GM12878 (cell line): ENCODE measurements at regions not wholly inside any gene's neighbourhood (a gene's known extent, or its start where the extent isn't known, plus 50 kb on each side); places are given as distances from the start of the nearest gene placed in this dataset.

Source experiments
- ATAC-seq: fragments of 200-7000 bp; cut with Tn5 transposase; 3 replicates; pipeline ENCODE4 v1.9.1; 2020; ENCODE audit warnings: mild to moderate bottlenecking, moderate library complexity
- BruUV-seq: library from RNA; stranded (reverse); fragments of 400-500 nt; replicated peaks from 2 replicates; lab custom pipeline; 2021; lab: Mats Ljungman, UMichigan
- CTCF ChIA-PET: fragments of 300-600 bp; sonication (Branson Sonifier 250); formaldehyde crosslinking; extraction: SDS; loops from one replicate; lab custom pipeline; 2021; ENCODE audit warnings: inconsistent platforms; lab: Yijun Ruan, JAX
- POLR2A ChIA-PET: fragments of 350-600 bp; formaldehyde crosslinking; extraction: SDS; loops from one replicate; lab custom pipeline; 2021; ENCODE audit warnings: inconsistent platforms; lab: Charles Lee
- RAD21 ChIA-PET: fragments of 300-600 bp; sonication (Branson Sonifier 250); formaldehyde crosslinking; loops from one replicate; lab custom pipeline; 2023; ENCODE audit warnings: antibody characterized with exemption; ENCODE audit not compliant: unreplicated experiment; lab: Charles Lee
- SMC1A ChIA-PET: fragments of 300-600 bp; sonication (Branson Sonifier 250); formaldehyde crosslinking; loops from one replicate; lab custom pipeline; 2023; ENCODE audit not compliant: unreplicated experiment, uncharacterized antibody; lab: Charles Lee
- DNase-seq: peaks from one replicate; pipeline ENCODE4 v3.0.0-alpha.2; 2011; ENCODE audit warnings: low read depth, low spot score
- FAIRE-seq: peaks from 3 replicates; lab custom pipeline; 2011; peaks lifted over from hg19 to GRCh38; lab: Jason Lieb, UNC
- H2AFZ ChIP-seq: 2 replicates; pipeline ENCODE4 v1.6.0; 2011; ENCODE audit warnings: low read depth, low read length, control low read depth; ENCODE audit not compliant: control insufficient read depth
- H3K27ac ChIP-seq: 2 replicates; pipeline ENCODE4 v1.5.1; 2011; ENCODE audit warnings: control low read depth; ENCODE audit not compliant: control insufficient read depth, insufficient read depth
- H3K27me3 ChIP-seq, 2 experiments: replicated peaks in 1 of 2; 2 replicates each; pipeline versions ENCODE4 v1.6.0 to v1.6.1; 2011; ENCODE audit warnings: low read length in 1 of 2; ENCODE audit not compliant: control insufficient read depth in 2 of 2, insufficient read depth in 2 of 2
- H3K36me3 ChIP-seq, 2 experiments: 2 replicates each; pipeline ENCODE4 v1.5.1; 2011; ENCODE audit warnings: low read length in 1 of 2; ENCODE audit not compliant: control insufficient read depth in 2 of 2, insufficient read depth in 2 of 2
- H3K4me1 ChIP-seq: 2 replicates; pipeline ENCODE4 v1.6.1; 2011; ENCODE audit warnings: mild to moderate bottlenecking, low read length, moderate library complexity, mixed read lengths; ENCODE audit not compliant: control insufficient read depth, insufficient read depth
- H3K4me2 ChIP-seq: 2 replicates; pipeline ENCODE4 v1.6.0; 2011; ENCODE audit warnings: control low read depth; ENCODE audit not compliant: control insufficient read depth, insufficient read depth
- H3K4me3 ChIP-seq: fragments of 200-600 bp; sonication (generic); 2 replicates; pipeline ENCODE4 v1.5.1; 2016
- H3K79me2 ChIP-seq: 2 replicates; pipeline ENCODE4 v1.6.0; 2011; ENCODE audit warnings: low read length; ENCODE audit not compliant: control insufficient read depth, insufficient read depth
- H3K9ac ChIP-seq: 2 replicates; pipeline ENCODE4 v1.8.0; 2011; ENCODE audit warnings: low read length, control low read depth, mixed read lengths; ENCODE audit not compliant: control insufficient read depth, insufficient read depth
- H3K9me3 ChIP-seq: replicated peaks from 3 replicates; pipeline ENCODE4 v1.5.1; 2011; ENCODE audit warnings: mild to moderate bottlenecking, low read length; ENCODE audit not compliant: control insufficient read depth, insufficient read depth
- H4K20me1 ChIP-seq: 2 replicates; pipeline ENCODE4 v1.6.0; 2011; ENCODE audit not compliant: control insufficient read depth, insufficient read depth
- BCL11A ChIP-seq: IDR thresholded peaks from 2 replicates; pipeline ENCODE4 v1.6.1; 2011; ENCODE audit warnings: low read depth, low read length
- BHLHE40 ChIP-seq, 2 experiments: fragments of 450-650 bp in 1 of 2; IDR thresholded peaks; 2 replicates each; pipeline ENCODE4 v1.6.1; 2011 to 2017; ENCODE audit warnings: low read depth in 2 of 2, borderline replicate concordance in 1 of 2, improper control_type of control experiment in 1 of 2, low read length in 1 of 2, mild to moderate bottlenecking in 1 of 2
- CEBPB ChIP-seq, 2 experiments: fragments of 150-350 bp in 1 of 2; IDR thresholded peaks; 2 replicates each; pipeline ENCODE4 v1.6.1; 2012 to 2014; ENCODE audit warnings: low read depth in 2 of 2, low read length in 2 of 2, borderline replicate concordance in 1 of 2, inconsistent platforms in 1 of 2
- IKZF2 ChIP-seq, 2 experiments: fragments of 450-650 bp; IDR thresholded peaks; 2 replicates each; pipeline ENCODE4 v1.6.1; 2017; ENCODE audit warnings: mild to moderate bottlenecking in 2 of 2, moderate library complexity in 2 of 2
- LARP7 ChIP-seq: fragments of 450-650 bp; IDR thresholded peaks from 2 replicates; pipeline ENCODE4 v1.6.1; 2017; ENCODE audit warnings: mild to moderate bottlenecking
- MTA3 ChIP-seq: IDR thresholded peaks from 2 replicates; pipeline ENCODE4 v1.6.1; 2012; ENCODE audit warnings: low read length, inconsistent platforms, borderline replicate concordance
- MYC ChIP-seq: IDR thresholded peaks from 2 replicates; pipeline ENCODE4 v1.6.1; 2011; ENCODE audit warnings: mild to moderate bottlenecking, low read length, moderate library complexity, inconsistent platforms; ENCODE audit not compliant: insufficient read depth, insufficient replicate concordance, insufficient read length, severe bottlenecking
- NFIC ChIP-seq: IDR thresholded peaks from 2 replicates; pipeline ENCODE4 v1.6.1; 2012; ENCODE audit warnings: low read depth, mild to moderate bottlenecking, inconsistent platforms, low read length, moderate library complexity
- POU2F2 ChIP-seq: IDR thresholded peaks from 3 replicates; pipeline ENCODE4 v1.6.1; 2011; ENCODE audit warnings: low read depth, mild to moderate bottlenecking, low read length, borderline replicate concordance
- SMAD1 ChIP-seq: fragments of 450-650 bp; IDR thresholded peaks from 2 replicates; pipeline ENCODE4 v1.6.1; 2018; ENCODE audit warnings: mild to moderate bottlenecking, low read depth; ENCODE audit not compliant: partially characterized antibody
- ZNF217 ChIP-seq: fragments of 450-650 bp; IDR thresholded peaks from 2 replicates; pipeline ENCODE4 v1.6.1; 2017; ENCODE audit warnings: antibody characterized with exemption, mild to moderate bottlenecking
- WGBS: methylation state at CpG from one replicate; pipeline ENCODE4 v1.1.6; 2016; ENCODE audit warnings: low lambda C conversion rate; ENCODE audit not compliant: insufficient replicate concordance, insufficient coverage; ENCODE audit errors: missing lambda C conversion rate; 5-methylcytosine and 5-hydroxymethylcytosine counted together
- in situ Hi-C: fragments of 300-500 bp; cut with MboI; formaldehyde crosslinking; loops from 9 replicates; pipeline ENCODE4 v1.14.3; 2018; ENCODE audit warnings: mixed read lengths
- intact Hi-C: fragments of 100-400 bp; cut with micrococcal nuclease; formaldehyde crosslinking; loops from one replicate; pipeline ENCODE4 v1.14.2; 2022; ENCODE audit not compliant: unreplicated experiment
- TF ChIP-seq, protein P1 (sequence below): IDR thresholded peaks from 2 replicates; pipeline ENCODE4 v1.6.1; 2011; ENCODE audit warnings: low read depth, mild to moderate bottlenecking, low read length, moderate library complexity, borderline replicate concordance; ENCODE audit errors: extremely low read depth

DNA sequence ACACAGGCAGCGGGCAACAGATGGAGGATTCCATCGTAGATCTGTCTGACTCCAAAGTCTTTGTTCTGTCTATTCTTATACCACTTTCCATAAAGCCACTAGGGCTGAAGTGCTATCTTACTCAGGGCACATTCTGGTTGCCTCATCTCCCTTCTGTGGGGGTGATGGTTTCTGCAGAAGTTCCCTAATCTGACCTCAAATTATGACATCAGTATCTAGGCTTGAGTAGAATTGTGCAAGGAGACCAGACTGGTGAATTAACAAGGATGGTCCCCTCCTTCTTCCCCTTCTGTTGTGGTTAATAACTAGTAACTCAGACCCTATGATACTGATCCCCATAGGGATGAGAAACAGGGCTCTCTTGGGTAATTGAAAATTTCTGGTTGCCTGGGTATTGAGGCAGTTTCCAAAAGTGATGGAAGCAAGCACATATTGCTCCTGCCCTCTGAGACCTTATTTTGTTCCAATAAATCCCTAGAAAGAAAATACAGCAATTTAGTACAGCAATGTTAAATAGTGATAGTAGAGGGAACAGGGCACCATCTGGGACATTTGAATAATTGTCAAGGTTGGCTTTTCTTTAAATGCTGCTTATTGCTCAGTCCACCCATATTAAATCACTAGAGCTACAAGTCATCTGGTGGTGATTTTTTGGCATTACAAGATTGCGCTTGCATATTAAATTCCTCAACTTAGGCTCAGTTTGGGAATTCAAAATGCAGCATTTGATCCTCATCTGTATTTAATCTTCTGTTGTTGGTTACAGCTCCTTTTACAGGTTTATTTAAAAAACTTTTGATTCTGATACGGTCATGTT lies 57.3 kb upstream of the AP1S2 start (continued):
- TF ChIP-seq SMAD1 = no peak
- no peak for TF ChIP-seq ZNF217
- no peak for TF ChIP-seq LARP7
- 0 out of 2 replicates have a peak, but pooled peaks have one; percentile 42 for TF ChIP-seq NFIC
- TF ChIP-seq CEBPB (IDR thresholded peaks at IDR 0.05; ENCODE audit: borderline replicate concordance in 1 of 2, low read depth in 2 of 2, low read length in 2 of 2) = 0 out of 4 replicates have a peak, but pooled peaks of 1 of the 2 experiments have one; percentile 19
- peak; percentile 28; the same call in 1 of the 2 replicates for TF ChIP-seq BCL11A

DNA sequence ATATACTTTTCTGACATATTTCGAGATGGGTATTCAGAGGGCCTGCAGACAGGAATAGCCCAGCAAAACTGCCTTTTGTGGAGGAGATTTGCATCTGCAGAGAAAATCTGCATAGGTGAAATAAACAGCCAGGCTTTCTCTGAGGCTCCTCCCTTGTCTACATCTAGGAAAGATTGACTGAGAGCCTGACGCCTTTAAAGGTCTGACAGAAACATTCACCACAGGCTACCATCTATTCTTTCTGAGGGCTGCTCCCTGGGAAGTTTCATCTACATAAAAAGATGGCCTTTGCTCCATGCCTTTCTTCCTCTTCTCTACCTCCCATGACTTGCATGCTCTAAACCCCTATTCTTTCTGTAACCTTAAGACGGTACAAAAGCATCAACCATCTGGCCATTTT lies 55.0 kb upstream of the AP1S2 start:
- Histone ChIP-seq H3K27ac (no peak overlapping the region), H3K4me1 (0 out of 2 replicates have a peak, but pooled peaks cover under 1% of the 10 kb centered on the region), H3K79me2 (no peaks in the 10 kb centered on the region), H3K9me3 (no peaks in the 10 kb centered on the region), H2AFZ (no peak overlapping the region), H3K27me3 (no peaks in the 10 kb centered on the region), H3K36me3 (no peaks in the 10 kb centered on the region), H4K20me1 (no peaks in the 10 kb centered on the region), H3K9ac (no peak overlapping the region), H3K4me2 (no peak overlapping the region), H3K4me3 (no peak overlapping the region)
- FAIRE-seq (no peak), DNase-seq (no peak), ATAC-seq (no peak)
- SMC1A ChIA-PET = interaction anchor here (1.0 kb wide), 1 partner anchor 61 kb away, joined by 3 read pairs; no protein-coding TSS in a partner anchor
- POLR2A ChIA-PET = no interaction called here
- intact Hi-C loops = no loop called here
- RAD21 ChIA-PET = no interaction called here
- CTCF ChIA-PET = no interaction called here
- no TSS peak for BruUV-seq
- in situ Hi-C loops = no loop called here
- WGBS = 30% methylated on average over 3 of the region's 3 CpGs
- TF ChIP-seq MYC (no peak), IKZF2 (IDR thresholded peaks at IDR 0.05) (no peak), BHLHE40 (IDR thresholded peaks at IDR 0.05; ENCODE audit: borderline replicate concordance in 1 of 2, low read depth in 2 of 2, low read length in 1 of 2) (no peak), MTA3 (no peak), POU2F2 (no peak)
- TF ChIP-seq, protein P1, sequence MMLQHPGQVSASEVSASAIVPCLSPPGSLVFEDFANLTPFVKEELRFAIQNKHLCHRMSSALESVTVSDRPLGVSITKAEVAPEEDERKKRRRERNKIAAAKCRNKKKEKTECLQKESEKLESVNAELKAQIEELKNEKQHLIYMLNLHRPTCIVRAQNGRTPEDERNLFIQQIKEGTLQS = no peak
